GM12874 (cell line): ENCODE measurements at regions not wholly inside any gene's neighbourhood (a gene's known extent, or its start where the extent isn't known, plus 50 kb on each side); places are given as distances from the start of the nearest gene placed in this dataset.

Experiments used
- TF ChIP-seq, protein P1 (sequence below): IDR thresholded peaks from 2 replicates; pipeline ENCODE4 v1.5.1; 2011; ENCODE audit warnings: low read depth, mild to moderate bottlenecking, control low read depth, low read length, moderate library complexity; ENCODE audit not compliant: insufficient read depth

DNA sequence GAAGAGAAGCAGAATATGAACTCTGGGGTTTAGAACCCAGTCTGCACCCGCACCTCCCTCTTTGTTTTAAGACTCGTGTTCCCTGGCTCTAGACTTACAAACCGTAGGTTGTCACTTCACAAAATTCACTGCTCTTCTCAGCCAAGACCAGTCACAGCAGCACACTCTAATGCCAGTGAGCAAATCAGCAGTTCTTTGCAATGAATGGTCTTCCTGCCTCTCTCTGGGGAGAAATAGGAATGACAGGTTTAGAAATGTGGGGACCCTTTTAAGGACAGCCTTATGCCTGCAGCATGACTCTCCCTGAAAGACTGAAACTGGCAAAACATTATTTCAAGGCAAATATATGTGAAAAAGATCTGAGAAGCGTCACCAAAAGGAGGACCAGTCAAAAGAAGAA, 156.9 kb downstream of the KCTD15 start:
- TF ChIP-seq, protein P1, sequence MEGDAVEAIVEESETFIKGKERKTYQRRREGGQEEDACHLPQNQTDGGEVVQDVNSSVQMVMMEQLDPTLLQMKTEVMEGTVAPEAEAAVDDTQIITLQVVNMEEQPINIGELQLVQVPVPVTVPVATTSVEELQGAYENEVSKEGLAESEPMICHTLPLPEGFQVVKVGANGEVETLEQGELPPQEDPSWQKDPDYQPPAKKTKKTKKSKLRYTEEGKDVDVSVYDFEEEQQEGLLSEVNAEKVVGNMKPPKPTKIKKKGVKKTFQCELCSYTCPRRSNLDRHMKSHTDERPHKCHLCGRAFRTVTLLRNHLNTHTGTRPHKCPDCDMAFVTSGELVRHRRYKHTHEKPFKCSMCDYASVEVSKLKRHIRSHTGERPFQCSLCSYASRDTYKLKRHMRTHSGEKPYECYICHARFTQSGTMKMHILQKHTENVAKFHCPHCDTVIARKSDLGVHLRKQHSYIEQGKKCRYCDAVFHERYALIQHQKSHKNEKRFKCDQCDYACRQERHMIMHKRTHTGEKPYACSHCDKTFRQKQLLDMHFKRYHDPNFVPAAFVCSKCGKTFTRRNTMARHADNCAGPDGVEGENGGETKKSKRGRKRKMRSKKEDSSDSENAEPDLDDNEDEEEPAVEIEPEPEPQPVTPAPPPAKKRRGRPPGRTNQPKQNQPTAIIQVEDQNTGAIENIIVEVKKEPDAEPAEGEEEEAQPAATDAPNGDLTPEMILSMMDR = no peak

- TF ChIP-seq, protein P1 = no peak
Observed at GRCh38 chr19:33954686-33955085, 158.0 kb downstream of the KCTD15 start.

DNA sequence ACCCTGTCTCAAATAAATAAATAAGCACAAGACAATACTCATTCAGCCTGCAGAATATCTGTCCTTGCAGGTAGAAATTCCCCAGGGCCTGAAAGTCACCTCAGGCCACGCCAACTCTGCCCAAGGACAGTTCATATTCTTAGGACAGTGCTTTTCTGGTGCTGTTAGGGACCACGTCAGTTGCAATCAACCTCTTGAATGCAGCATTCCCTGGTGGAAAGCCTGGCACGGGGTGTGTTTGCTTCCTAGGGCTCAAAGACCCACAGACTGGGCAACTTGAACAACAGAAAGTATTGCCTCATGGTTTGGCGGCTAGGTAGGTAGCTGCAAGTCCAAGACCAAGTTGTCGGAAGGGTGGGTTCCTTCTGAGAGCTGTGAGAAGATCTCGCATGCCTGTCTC, 160.3 kb downstream of the KCTD15 start:
- TF ChIP-seq, protein P1 = no peak

- TF ChIP-seq, protein P1 = no peak
Observed at GRCh38 chr19:33957804-33958203, 161.1 kb downstream of the KCTD15 start.

DNA sequence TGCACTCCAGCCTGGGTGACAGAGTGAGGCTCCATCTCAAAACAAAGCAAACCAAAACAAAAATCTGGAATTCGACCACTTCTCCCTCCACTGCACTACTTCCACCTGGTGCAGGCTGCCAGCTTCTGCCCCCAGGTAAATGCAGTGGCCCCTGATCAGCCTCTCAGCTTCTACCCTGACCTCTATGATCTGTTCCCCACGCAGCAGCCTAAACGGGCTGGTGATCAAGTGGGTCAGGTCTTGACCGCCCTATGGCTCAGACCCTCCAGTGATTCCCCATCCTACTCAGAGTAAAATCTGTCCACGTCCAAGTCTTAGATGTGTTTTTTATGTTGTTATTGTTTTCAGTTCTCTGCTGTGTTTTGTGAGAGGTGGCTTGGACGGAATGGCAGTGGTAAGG, 163.9 kb downstream of the KCTD15 start:
- TF ChIP-seq, protein P1 = no peak

DNA sequence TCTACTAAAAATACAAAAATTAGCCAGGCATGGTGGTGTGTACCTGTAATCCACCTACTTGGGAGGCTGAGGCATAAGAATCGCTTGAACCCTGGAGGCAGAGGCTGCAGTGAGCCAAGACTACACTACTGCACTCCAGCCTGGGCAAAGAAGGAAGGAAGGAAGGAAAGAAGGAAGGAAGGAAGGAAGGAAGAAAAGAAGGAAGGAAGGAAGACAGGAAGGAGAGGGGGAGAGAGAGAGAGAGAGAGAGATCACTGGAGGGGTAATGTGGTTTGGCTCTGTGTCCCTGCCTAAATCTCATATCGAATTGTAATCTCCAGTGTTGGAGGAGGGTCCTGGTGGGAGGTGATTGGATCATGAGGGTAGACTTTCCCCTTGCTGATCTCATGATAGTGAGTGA, 165.5 kb downstream of the KCTD15 start:
- TF ChIP-seq, protein P1 = no peak

GRCh38 chr19:33963514-33963913, 166.8 kb downstream of the KCTD15 start:
- TF ChIP-seq, protein P1 = no peak

DNA sequence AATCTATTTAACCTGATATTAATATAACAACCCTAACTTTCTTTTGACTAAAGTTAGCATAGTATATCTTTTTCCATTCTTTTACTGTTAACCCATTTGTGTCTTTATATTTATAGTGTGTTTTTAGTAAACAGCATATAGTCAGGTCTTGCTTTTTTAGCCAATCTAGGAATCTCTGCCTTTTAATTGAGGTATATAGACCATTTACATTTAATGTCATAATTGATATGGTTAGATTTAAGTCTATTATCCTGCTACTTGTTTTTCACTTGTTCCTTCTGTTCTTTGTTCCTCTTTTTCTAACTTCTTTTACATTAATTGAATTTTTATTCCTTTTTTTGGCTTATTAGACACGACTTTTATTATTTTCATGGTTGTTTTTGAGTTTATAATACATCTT, 174.4 kb downstream of the KCTD15 start:
- TF ChIP-seq, protein P1 = no peak
